ENCODE measurements at regions not wholly inside any gene's neighbourhood (a gene's known extent, or its start where the extent isn't known, plus 50 kb on each side); places are given as distances from the start of the nearest gene placed in this dataset.
"Not testable (repeated sequence)": the region's sequence is repeated elsewhere in the genome, so short reads cannot be mapped to it uniquely, and the experiment has no call there.

GRCh38 chr1:148397516-148397915, 85.6 kb downstream of the PPIAL4G start:
- H3K4me3 Mint-ChIP-seq: not testable (repeated sequence)

GRCh38 chr1:148392505-148392904, 90.6 kb downstream of the PPIAL4G start:
- not testable (repeated sequence) for H3K4me3 Mint-ChIP-seq; DNase-seq; H3K9me3 Mint-ChIP-seq; H3K27me3 Mint-ChIP-seq (ENCODE audit: low read depth in 3 of 3); H3K36me3 Mint-ChIP-seq
- Mint-ChIP-seq H3K27ac (peak overlapping the region in 1 of 6 donors; percentile 14), H3K4me1 (peaks cover 16 to 29% of the 10 kb centered on the region in 2 donors)

More at GRCh38 chr1:148397516-148397915, 85.6 kb downstream of the PPIAL4G start:
- not testable (repeated sequence) for H3K27me3 Mint-ChIP-seq (ENCODE audit: low read depth in 3 of 3); DNase-seq; H3K36me3 Mint-ChIP-seq; H3K9me3 Mint-ChIP-seq
- H3K27ac Mint-ChIP-seq: peak overlapping the region in 2 of 6 donors; percentile 10 to 53
- H3K4me1 Mint-ChIP-seq: peaks cover 19 to 24% of the 10 kb centered on the region in 2 donors

- H3K27me3 Mint-ChIP-seq (ENCODE audit: low read depth in 3 of 3); DNase-seq; H3K4me3 Mint-ChIP-seq; H3K9me3 Mint-ChIP-seq; H3K36me3 Mint-ChIP-seq: not testable (repeated sequence)
- Mint-ChIP-seq H3K4me1 (peaks cover 14 to 24% of the 10 kb centered on the region in 2 donors), H3K27ac (peak overlapping the region in 1 of 6 donors; percentile 98)
These were observed 91.8 kb downstream of the PPIAL4G start for GRCh38 chr1:148391323-148391722.

GRCh38 chr1:148389027-148389339, 94.1 kb downstream of the PPIAL4G start:
- DNase-seq: no peak
- Mint-ChIP-seq H3K27me3 (ENCODE audit: low read depth in 3 of 3) (peaks cover 4 to 6% (median 5%) of the 10 kb centered on the region in 3 donors), H3K9me3 (no peaks in the 10 kb centered on the region), H3K27ac (peak overlapping the region; percentile 98 to 99 (median 98)), H3K4me1 (peaks cover 14 to 24% of the 10 kb centered on the region in 2 donors), H3K4me3 (peak overlapping the region; percentile 92 to 96 (median 95)), H3K36me3 (no peaks in the 10 kb centered on the region)

- peak overlapping the region; percentile 98 to 99 (median 98) for H3K27ac Mint-ChIP-seq
- H3K36me3 Mint-ChIP-seq: no peaks in the 10 kb centered on the region
- no peaks in the 10 kb centered on the region for H3K9me3 Mint-ChIP-seq
- H3K27me3 Mint-ChIP-seq (ENCODE audit: low read depth in 3 of 3): peaks cover 4 to 6% (median 5%) of the 10 kb centered on the region in 3 donors
- peak; percentile 84 to 86 (median 84) for DNase-seq
- H3K4me1 Mint-ChIP-seq: peaks cover 14 to 24% of the 10 kb centered on the region in 2 donors
- H3K4me3 Mint-ChIP-seq: peak overlapping the region; percentile 92 to 96 (median 95)
These were observed 94.7 kb downstream of the PPIAL4G start for GRCh38 chr1:148388260-148389026.

GRCh38 chr1:148387949-148388259, 95.2 kb downstream of the PPIAL4G start:
- H3K4me1 Mint-ChIP-seq: peaks cover 14 to 24% of the 10 kb centered on the region in 2 donors
- DNase-seq; H3K27me3 Mint-ChIP-seq (ENCODE audit: low read depth in 3 of 3): not testable (repeated sequence)

GRCh38 chr1:148387122-148387948, 95.8 kb downstream of the PPIAL4G start:
- Mint-ChIP-seq H3K4me1 (peaks cover 14 to 24% of the 10 kb centered on the region in 2 donors), H3K4me3 (peak overlapping the region; percentile 40 to 96 (median 41)), H3K27ac (peak overlapping the region; percentile 98 to 99 (median 98))
- H3K9me3 Mint-ChIP-seq; DNase-seq; H3K36me3 Mint-ChIP-seq; H3K27me3 Mint-ChIP-seq (ENCODE audit: low read depth in 3 of 3): not testable (repeated sequence)

More at GRCh38 chr1:148387949-148388259, 95.2 kb downstream of the PPIAL4G start:
- H3K36me3 Mint-ChIP-seq, H3K9me3 Mint-ChIP-seq: not testable (repeated sequence)
- Mint-ChIP-seq H3K4me3 (peak overlapping the region; percentile 92 to 96 (median 95)), H3K27ac (peak overlapping the region; percentile 98 to 99 (median 98))

GRCh38 chr1:148386617-148387016, 96.5 kb downstream of the PPIAL4G start:
- Mint-ChIP-seq H3K9me3 (no peaks in the 10 kb centered on the region), H3K36me3 (no peaks in the 10 kb centered on the region), H3K4me1 (peaks cover 14 to 24% of the 10 kb centered on the region in 2 donors), H3K27ac (peak overlapping the region in 5 of 6 donors; percentile 5 to 98 (median 43)), H3K4me3 (peak overlapping the region in 2 of 5 donors; percentile 0 to 29), H3K27me3 (ENCODE audit: low read depth in 3 of 3) (peaks cover 5 to 7% (median 6%) of the 10 kb centered on the region in 3 donors)
- no peak for DNase-seq

- H3K9me3 Mint-ChIP-seq; DNase-seq; H3K36me3 Mint-ChIP-seq; H3K4me3 Mint-ChIP-seq; H3K27me3 Mint-ChIP-seq (ENCODE audit: low read depth in 3 of 3): not testable (repeated sequence)
- Mint-ChIP-seq H3K4me1 (peaks cover 14 to 24% of the 10 kb centered on the region in 2 donors), H3K27ac (peak overlapping the region in 2 of 6 donors; percentile 66 to 98)
These were observed 97.1 kb downstream of the PPIAL4G start for GRCh38 chr1:148386031-148386398.

GRCh38 chr1:148385371-148386030, 97.6 kb downstream of the PPIAL4G start:
- peak overlapping the region in 4 of 6 donors; percentile 4 to 66 (median 36) for H3K27ac Mint-ChIP-seq
- DNase-seq: no peak
- H3K27me3 Mint-ChIP-seq (ENCODE audit: low read depth in 3 of 3): peaks cover 5 to 7% (median 6%) of the 10 kb centered on the region in 3 donors
- H3K9me3 Mint-ChIP-seq: no peaks in the 10 kb centered on the region
- H3K36me3 Mint-ChIP-seq: no peaks in the 10 kb centered on the region
- no peak overlapping the region for H3K4me3 Mint-ChIP-seq
- H3K4me1 Mint-ChIP-seq: peaks cover 14 to 24% of the 10 kb centered on the region in 2 donors

GRCh38 chr1:148383966-148384365, 99.1 kb downstream of the PPIAL4G start:
- H3K4me3 Mint-ChIP-seq: no peak overlapping the region
- no peak for DNase-seq
- peak overlapping the region in 1 of 6 donors; percentile 41 for H3K27ac Mint-ChIP-seq
- H3K36me3 Mint-ChIP-seq: no peaks in the 10 kb centered on the region
- peaks cover 14 to 17% of the 10 kb centered on the region in 2 donors for H3K4me1 Mint-ChIP-seq
- H3K27me3 Mint-ChIP-seq (ENCODE audit: low read depth in 3 of 3): peaks cover 4 to 9% (median 4%) of the 10 kb centered on the region in 3 donors
- no peaks in the 10 kb centered on the region for H3K9me3 Mint-ChIP-seq

- Mint-ChIP-seq H3K4me3 (peak overlapping the region in 1 of 5 donors; percentile 36), H3K27ac (no peak overlapping the region), H3K4me1 (peaks cover 0 to 2% of the 10 kb centered on the region in 2 donors), H3K9me3 (no peaks in the 10 kb centered on the region), H3K27me3 (ENCODE audit: low read depth in 3 of 3) (peaks cover 0 to 5% (median 2%) of the 10 kb centered on the region in 3 donors), H3K36me3 (no peaks in the 10 kb centered on the region)
- no peak for DNase-seq
These were observed 103.4 kb downstream of the PPIAL4G start for GRCh38 chr1:148379697-148380096.

GRCh38 chr1:148379170-148379500, 104.0 kb downstream of the PPIAL4G start:
- Mint-ChIP-seq H3K27me3 (ENCODE audit: low read depth in 3 of 3) (peaks cover 0 to 5% (median 2%) of the 10 kb centered on the region in 3 donors), H3K27ac (no peak overlapping the region), H3K9me3 (no peaks in the 10 kb centered on the region), H3K36me3 (no peaks in the 10 kb centered on the region), H3K4me3 (peak overlapping the region in 1 of 5 donors; percentile 36), H3K4me1 (peaks cover 0 to 4% of the 10 kb centered on the region in 2 donors)
- DNase-seq: no peak

GRCh38 chr1:148377992-148378391, 105.1 kb downstream of the PPIAL4G start:
- H3K36me3 Mint-ChIP-seq; H3K27ac Mint-ChIP-seq; H3K27me3 Mint-ChIP-seq (ENCODE audit: low read depth in 3 of 3); DNase-seq; H3K9me3 Mint-ChIP-seq: not testable (repeated sequence)
- peaks cover 7 to 14% of the 10 kb centered on the region in 2 donors for H3K4me1 Mint-ChIP-seq
- peak overlapping the region in 1 of 5 donors; percentile 16 for H3K4me3 Mint-ChIP-seq

All from immature natural killer cell (primary cell).